DMS79 treated with DMSO at 0.1 percent for 48 hours (cell line): ENCODE measurements at regions not wholly inside any gene's neighbourhood (a gene's known extent, or its start where the extent isn't known, plus 50 kb on each side); places are given as distances from the start of the nearest gene placed in this dataset.

ENCODE experiments used
- DNase-seq: peaks from one replicate; lab custom pipeline; 2025; lab: John Stamatoyannopoulos, UW

- DNase-seq = no peak
These were observed 65.8 kb upstream of the RIOK3 start for GRCh38 chr18:23387265-23387664.

- no peak for DNase-seq
These were observed 64.7 kb upstream of the RIOK3 start for GRCh38 chr18:23388357-23388756.

GRCh38 chr18:23391156-23391555 lies 61.9 kb upstream of the RIOK3 start:
- DNase-seq = no peak

- no peak for DNase-seq
These were observed 55.2 kb upstream of the RIOK3 start for GRCh38 chr18:23397907-23398306.

- no peak for DNase-seq
These were observed 54.7 kb upstream of the RIOK3 start for GRCh38 chr18:23398401-23398800.

- DNase-seq = no peak
These were observed 54.0 kb upstream of the RIOK3 start for GRCh38 chr18:23399067-23399466.

GRCh38 chr18:23400918-23401317 lies 52.2 kb upstream of the RIOK3 start:
- DNase-seq = no peak

GRCh38 chr18:23401400-23402347 lies 51.4 kb upstream of the RIOK3 start:
- DNase-seq = no peak
